OCI-LY7 (cell line): ENCODE measurements at regions not wholly inside any gene's neighbourhood (a gene's known extent, or its start where the extent isn't known, plus 50 kb on each side); places are given as distances from the start of the nearest gene placed in this dataset.

Source experiments
- EZH2phosphoT487 ChIP-seq: fragments of 200-600 bp; sonication (generic); IDR thresholded peaks from 2 replicates; pipeline ENCODE4 v1.6.1; 2018; ENCODE audit warnings: low read depth, borderline replicate concordance, mild to moderate bottlenecking, mixed run types, antibody characterized with exemption, low read length, moderate library complexity, mixed read lengths
- TF ChIP-seq, protein P1 (sequence below): fragments of 200-600 bp; sonication (generic); conservative IDR thresholded peaks from 2 replicates; pipeline ENCODE4 v1.5.1; 2014; ENCODE audit warnings: mild to moderate bottlenecking, antibody characterized with exemption, low read length, moderate library complexity, mixed read lengths

DNA sequence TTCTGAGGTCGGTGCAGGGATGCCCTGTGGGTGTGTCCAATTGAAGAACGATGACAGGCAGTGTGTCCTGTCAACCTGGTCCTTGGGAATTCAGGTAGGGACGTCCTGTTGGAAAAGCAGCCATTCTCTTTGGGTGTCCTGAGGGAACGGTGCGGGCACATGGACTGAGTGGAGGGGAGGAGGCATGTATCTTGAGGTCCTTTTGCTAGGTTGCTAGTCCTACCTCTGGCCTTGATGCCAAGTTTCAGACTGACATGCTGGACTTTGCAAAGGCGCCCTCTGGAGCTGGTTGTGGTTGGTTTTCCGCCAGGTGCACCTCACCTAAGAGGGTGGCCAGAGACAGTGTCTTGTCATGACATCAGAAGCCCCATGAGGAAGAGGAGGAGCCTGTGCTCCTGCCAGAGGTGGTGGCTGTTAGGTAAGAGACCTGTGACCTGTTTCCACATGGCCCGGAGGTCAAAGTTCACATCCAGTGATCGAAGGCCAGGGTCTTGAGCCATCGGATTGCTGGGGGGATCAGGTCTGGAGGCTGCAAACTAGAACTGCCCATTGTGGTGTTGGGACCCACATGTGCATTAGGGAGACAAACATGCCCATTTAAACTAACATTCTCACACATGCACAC lies 106.3 kb downstream of the SNRPN start:
- TF ChIP-seq, protein P1, sequence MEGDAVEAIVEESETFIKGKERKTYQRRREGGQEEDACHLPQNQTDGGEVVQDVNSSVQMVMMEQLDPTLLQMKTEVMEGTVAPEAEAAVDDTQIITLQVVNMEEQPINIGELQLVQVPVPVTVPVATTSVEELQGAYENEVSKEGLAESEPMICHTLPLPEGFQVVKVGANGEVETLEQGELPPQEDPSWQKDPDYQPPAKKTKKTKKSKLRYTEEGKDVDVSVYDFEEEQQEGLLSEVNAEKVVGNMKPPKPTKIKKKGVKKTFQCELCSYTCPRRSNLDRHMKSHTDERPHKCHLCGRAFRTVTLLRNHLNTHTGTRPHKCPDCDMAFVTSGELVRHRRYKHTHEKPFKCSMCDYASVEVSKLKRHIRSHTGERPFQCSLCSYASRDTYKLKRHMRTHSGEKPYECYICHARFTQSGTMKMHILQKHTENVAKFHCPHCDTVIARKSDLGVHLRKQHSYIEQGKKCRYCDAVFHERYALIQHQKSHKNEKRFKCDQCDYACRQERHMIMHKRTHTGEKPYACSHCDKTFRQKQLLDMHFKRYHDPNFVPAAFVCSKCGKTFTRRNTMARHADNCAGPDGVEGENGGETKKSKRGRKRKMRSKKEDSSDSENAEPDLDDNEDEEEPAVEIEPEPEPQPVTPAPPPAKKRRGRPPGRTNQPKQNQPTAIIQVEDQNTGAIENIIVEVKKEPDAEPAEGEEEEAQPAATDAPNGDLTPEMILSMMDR: no peak
- TF ChIP-seq EZH2phosphoT487: no peak
